Bronchial epithelial cell (primary cell): ENCODE measurements at regions not wholly inside any gene's neighbourhood (a gene's known extent, or its start where the extent isn't known, plus 50 kb on each side); places are given as distances from the start of the nearest gene placed in this dataset.

Experiments used
- DNase-seq: peaks from one replicate; pipeline ENCODE4 v3.0.0-alpha.2; 2010; ENCODE audit warnings: low read depth
- FAIRE-seq: peaks from 2 replicates; lab custom pipeline; 2011; peaks lifted over from hg19 to GRCh38; lab: Jason Lieb, UNC
- H3K27me3 ChIP-seq: 2 replicates; pipeline ENCODE4 v1.5.1; 2011; ENCODE audit warnings: low read length; ENCODE audit not compliant: control insufficient read depth, insufficient read depth
- H3K36me3 ChIP-seq: 2 replicates; pipeline ENCODE4 v1.5.1; 2011; ENCODE audit warnings: low read length; ENCODE audit not compliant: control insufficient read depth, insufficient read depth
- H3K4me3 ChIP-seq: 2 replicates; pipeline ENCODE4 v1.5.1; 2011; ENCODE audit warnings: mild to moderate bottlenecking, low read depth, low read length, control low read depth
- CTCF ChIP-seq: IDR thresholded peaks from 2 replicates; pipeline ENCODE4 v1.5.1; 2011; ENCODE audit warnings: mild to moderate bottlenecking, moderate library complexity, low read length, control low read depth, inconsistent platforms; ENCODE audit not compliant: insufficient read depth, severe bottlenecking

GRCh38 chr2:153100151-153100550, 378.4 kb downstream of the RPRM start:
- Histone ChIP-seq H3K36me3 (no peaks in the 10 kb centered on the region), H3K4me3 (no peak overlapping the region), H3K27me3 (no peaks in the 10 kb centered on the region)
- DNase-seq (no peak), FAIRE-seq (no peak)
- no peak for TF ChIP-seq CTCF

GRCh38 chr2:153098073-153098472, 379.7 kb downstream of the ARL6IP6 start:
- no peaks in the 10 kb centered on the region for H3K36me3 ChIP-seq
- H3K27me3 ChIP-seq = no peaks in the 10 kb centered on the region
- DNase-seq (no peak), FAIRE-seq (no peak)
- TF ChIP-seq CTCF = no peak
- no peak overlapping the region for H3K4me3 ChIP-seq

- Histone ChIP-seq H3K27me3 (no peaks in the 10 kb centered on the region), H3K36me3 (no peaks in the 10 kb centered on the region), H3K4me3 (no peak overlapping the region)
- FAIRE-seq (no peak), DNase-seq (no peak)
- no peak for TF ChIP-seq CTCF
These were observed 377.9 kb downstream of the ARL6IP6 start for GRCh38 chr2:153096272-153096671.

- no peak for TF ChIP-seq CTCF
- no peak for FAIRE-seq
- H3K27me3 ChIP-seq = no peaks in the 10 kb centered on the region
- no peak for DNase-seq
- no peak overlapping the region for H3K4me3 ChIP-seq
- H3K36me3 ChIP-seq = no peaks in the 10 kb centered on the region
These were observed 372.9 kb downstream of the ARL6IP6 start for GRCh38 chr2:153091344-153091743.

GRCh38 chr2:153079315-153079714, 360.9 kb downstream of the ARL6IP6 start:
- DNase-seq (no peak), FAIRE-seq (no peak)
- no peaks in the 10 kb centered on the region for H3K27me3 ChIP-seq
- H3K36me3 ChIP-seq = no peaks in the 10 kb centered on the region
- H3K4me3 ChIP-seq = no peak overlapping the region
- no peak for TF ChIP-seq CTCF

GRCh38 chr2:153077311-153077710, 358.9 kb downstream of the ARL6IP6 start:
- Histone ChIP-seq H3K27me3 (no peaks in the 10 kb centered on the region), H3K4me3 (no peak overlapping the region), H3K36me3 (no peaks in the 10 kb centered on the region)
- DNase-seq (no peak), FAIRE-seq (no peak)
- no peak for TF ChIP-seq CTCF
